ENCODE measurements at regions not wholly inside any gene's neighbourhood (a gene's known extent, or its start where the extent isn't known, plus 50 kb on each side); places are given as distances from the start of the nearest gene placed in this dataset.
"Not testable (repeated sequence)": the region's sequence is repeated elsewhere in the genome, so short reads cannot be mapped to it uniquely, and the experiment has no call there.

DNA sequence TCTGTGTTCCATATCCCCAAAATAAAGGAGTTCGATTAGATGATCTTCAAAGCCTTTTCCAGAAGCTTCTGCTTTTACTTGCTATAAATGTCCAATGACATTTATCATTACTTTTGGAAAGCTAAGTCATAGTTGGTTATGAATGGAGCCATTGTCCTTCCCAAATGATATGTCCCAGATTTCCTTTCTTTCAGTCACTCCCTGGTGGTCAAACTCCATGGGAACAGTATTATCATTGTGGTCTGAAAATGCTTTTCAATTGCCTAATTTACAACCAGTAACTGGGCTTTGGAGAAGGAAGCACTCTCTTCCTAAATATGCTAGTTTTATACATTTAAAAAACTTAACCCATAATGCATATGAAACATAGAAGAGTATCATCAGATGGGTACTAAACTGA lies 571.5 kb upstream of the AMOT start:
- Histone ChIP-seq H3K9me3 (ENCODE audit: control insufficient read depth, low read length) (no peaks in the 10 kb centered on the region), H3K36me3 (ENCODE audit: control insufficient read depth, insufficient read depth, low read length) (no peaks in the 10 kb centered on the region), H3K4me3 (ENCODE audit: insufficient read depth, low read depth, low read length) (no peak overlapping the region), H3K27me3 (ENCODE audit: control insufficient read depth, insufficient read depth, low read length, poor library complexity, severe bottlenecking) (no peaks in the 10 kb centered on the region), H3K27ac (ENCODE audit: insufficient read depth, low read depth, low read length, poor library complexity, severe bottlenecking) (no peak overlapping the region), H3K4me1 (ENCODE audit: control insufficient read depth, insufficient read depth, low read length) (no peaks in the 10 kb centered on the region)
- 83 to 100% methylated on average over 1 of the region's 1 CpG for WGBS, 2 experiments

DNA sequence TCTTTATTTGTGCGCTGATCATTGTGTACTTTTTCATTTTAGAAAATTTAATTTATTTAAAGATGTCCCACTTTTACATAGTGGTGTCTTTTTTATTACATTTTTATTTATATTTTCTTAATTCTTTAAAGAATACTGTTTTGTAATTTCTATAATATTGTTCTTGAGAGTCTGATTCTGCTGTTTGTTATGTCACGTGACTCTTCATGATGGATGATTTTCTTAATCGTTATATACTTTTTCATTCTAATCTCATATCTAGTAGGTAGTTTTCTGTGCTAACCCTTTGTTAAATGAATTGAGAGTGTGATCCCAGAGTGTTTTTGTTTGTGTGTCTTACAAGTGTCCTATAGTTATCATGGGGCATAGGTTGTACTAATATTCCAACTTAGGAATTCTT lies 568.2 kb upstream of the AMOT start:
- Histone ChIP-seq H3K4me3 (ENCODE audit: insufficient read depth, low read depth, low read length) (no peak overlapping the region), H3K4me1 (ENCODE audit: control insufficient read depth, insufficient read depth, low read length) (no peaks in the 10 kb centered on the region), H3K27ac (ENCODE audit: insufficient read depth, low read depth, low read length, poor library complexity, severe bottlenecking) (no peak overlapping the region), H3K36me3 (ENCODE audit: control insufficient read depth, insufficient read depth, low read length) (no peaks in the 10 kb centered on the region), H3K27me3 (ENCODE audit: control insufficient read depth, insufficient read depth, low read length, poor library complexity, severe bottlenecking) (no peaks in the 10 kb centered on the region), H3K9me3 (ENCODE audit: control insufficient read depth, low read length) (no peaks in the 10 kb centered on the region)
- WGBS, 2 experiments: no CpG with 5 or more reads among the region's 3 CpGs

DNA sequence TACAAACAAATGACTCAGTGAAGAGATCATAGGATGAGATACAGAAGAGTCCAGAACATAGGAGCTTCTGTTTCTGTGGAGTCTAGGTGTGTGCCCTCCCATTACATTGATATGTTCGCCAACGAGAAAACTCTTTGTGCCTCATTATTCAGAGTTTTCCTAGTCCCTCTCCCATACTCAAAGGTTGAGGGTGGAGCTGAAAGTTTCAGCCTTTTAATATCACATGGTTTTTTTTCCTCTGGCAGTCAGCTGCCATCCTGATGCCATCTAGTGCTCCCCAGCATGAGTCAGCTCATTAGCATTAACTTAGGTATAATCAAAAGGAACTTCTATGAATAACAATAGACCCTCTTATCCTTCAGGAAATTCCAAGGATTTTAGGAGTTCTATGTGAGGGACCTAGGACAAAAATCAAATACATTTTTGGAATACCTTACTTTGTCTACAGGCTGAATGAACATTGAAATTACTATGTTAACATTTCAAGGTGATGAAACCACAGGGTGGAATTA lies 559.6 kb upstream of the AMOT start:
- H3K27me3 ChIP-seq (ENCODE audit: control insufficient read depth, insufficient read depth, low read length, poor library complexity, severe bottlenecking): no peaks in the 10 kb centered on the region
- H3K9me3 ChIP-seq (ENCODE audit: control insufficient read depth, low read length): no peaks in the 10 kb centered on the region
- WGBS, 2 experiments: 40 to 51% methylated on average over 1 to 2 of the region's 2 CpGs
- H3K4me3 ChIP-seq (ENCODE audit: insufficient read depth, low read depth, low read length): no peak overlapping the region
- H3K36me3 ChIP-seq (ENCODE audit: control insufficient read depth, insufficient read depth, low read length): no peaks in the 10 kb centered on the region
- H3K27ac ChIP-seq (ENCODE audit: insufficient read depth, low read depth, low read length, poor library complexity, severe bottlenecking): no peak overlapping the region
- H3K4me1 ChIP-seq (ENCODE audit: control insufficient read depth, insufficient read depth, low read length): no peaks in the 10 kb centered on the region

DNA sequence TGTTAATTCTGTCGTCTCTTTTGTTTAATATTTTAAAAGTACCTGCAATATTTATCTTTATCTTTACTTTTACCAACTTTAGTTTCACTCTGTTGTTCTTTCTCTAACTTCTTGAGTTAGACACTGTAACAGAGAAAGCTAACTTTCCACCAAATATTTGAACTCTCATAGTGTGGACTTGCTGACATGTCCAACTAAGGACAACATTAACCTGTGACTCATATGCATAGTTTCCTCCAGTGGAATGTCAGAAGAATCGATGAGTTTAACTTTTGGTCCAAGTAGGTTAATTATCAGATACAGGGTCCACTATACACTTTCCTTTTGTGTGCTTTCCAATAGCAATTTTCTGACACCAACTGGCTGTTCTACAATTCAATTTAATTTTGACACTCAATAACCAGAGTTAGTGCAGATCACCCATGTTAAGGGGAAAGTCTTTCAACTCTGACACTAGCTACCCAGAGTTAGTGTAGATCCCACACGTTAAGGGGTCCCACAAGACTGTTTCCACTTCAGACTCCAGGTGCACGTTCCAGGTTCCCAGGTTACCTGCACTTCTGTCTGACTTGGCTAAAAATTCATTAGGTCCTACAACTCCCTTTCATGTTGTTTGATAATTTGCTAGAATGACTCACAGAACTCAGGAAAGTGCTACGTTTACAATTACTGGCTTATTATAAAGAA lies 559.0 kb upstream of the AMOT start:
- no peaks in the 10 kb centered on the region for H3K4me1 ChIP-seq (ENCODE audit: control insufficient read depth, insufficient read depth, low read length)
- no peak overlapping the region for H3K4me3 ChIP-seq (ENCODE audit: insufficient read depth, low read depth, low read length)
- no peak overlapping the region for H3K27ac ChIP-seq (ENCODE audit: insufficient read depth, low read depth, low read length, poor library complexity, severe bottlenecking)
- no peaks in the 10 kb centered on the region for H3K9me3 ChIP-seq (ENCODE audit: control insufficient read depth, low read length)
- H3K27me3 ChIP-seq (ENCODE audit: control insufficient read depth, insufficient read depth, low read length, poor library complexity, severe bottlenecking): no peaks in the 10 kb centered on the region
- H3K36me3 ChIP-seq (ENCODE audit: control insufficient read depth, insufficient read depth, low read length): no peaks in the 10 kb centered on the region
- WGBS, 2 experiments: 74 to 83% methylated on average over 3 of the region's 5 CpGs

DNA sequence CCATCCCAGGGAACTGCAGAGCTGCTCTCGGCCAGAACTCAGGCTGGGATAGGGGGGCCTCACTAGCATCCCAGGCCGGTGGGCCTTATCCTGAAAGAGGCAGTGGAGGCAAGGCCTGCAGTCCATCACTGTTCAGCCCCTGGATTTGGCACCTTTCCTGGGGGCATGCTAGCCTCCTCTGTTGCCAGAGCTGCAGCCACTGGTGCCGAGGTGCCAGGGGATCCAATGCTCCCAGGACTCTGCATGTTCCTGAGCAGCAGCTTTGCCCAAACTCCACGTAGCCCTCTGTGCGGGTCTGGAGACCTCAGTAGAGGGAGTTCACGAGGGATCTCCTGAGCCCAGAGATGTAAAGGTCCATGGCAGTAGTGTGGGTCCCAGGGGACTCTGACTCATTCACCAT lies 551.7 kb upstream of the AMOT start:
- no peaks in the 10 kb centered on the region for H3K4me1 ChIP-seq (ENCODE audit: control insufficient read depth, insufficient read depth, low read length)
- no peaks in the 10 kb centered on the region for H3K27me3 ChIP-seq (ENCODE audit: control insufficient read depth, insufficient read depth, low read length, poor library complexity, severe bottlenecking)
- no peak overlapping the region for H3K27ac ChIP-seq (ENCODE audit: insufficient read depth, low read depth, low read length, poor library complexity, severe bottlenecking)
- no peak overlapping the region for H3K4me3 ChIP-seq (ENCODE audit: insufficient read depth, low read depth, low read length)
- H3K9me3 ChIP-seq (ENCODE audit: control insufficient read depth, low read length): no peaks in the 10 kb centered on the region
- no peaks in the 10 kb centered on the region for H3K36me3 ChIP-seq (ENCODE audit: control insufficient read depth, insufficient read depth, low read length)
- 92 to 94% methylated on average over 6 of the region's 6 CpGs for WGBS, 2 experiments

DNA sequence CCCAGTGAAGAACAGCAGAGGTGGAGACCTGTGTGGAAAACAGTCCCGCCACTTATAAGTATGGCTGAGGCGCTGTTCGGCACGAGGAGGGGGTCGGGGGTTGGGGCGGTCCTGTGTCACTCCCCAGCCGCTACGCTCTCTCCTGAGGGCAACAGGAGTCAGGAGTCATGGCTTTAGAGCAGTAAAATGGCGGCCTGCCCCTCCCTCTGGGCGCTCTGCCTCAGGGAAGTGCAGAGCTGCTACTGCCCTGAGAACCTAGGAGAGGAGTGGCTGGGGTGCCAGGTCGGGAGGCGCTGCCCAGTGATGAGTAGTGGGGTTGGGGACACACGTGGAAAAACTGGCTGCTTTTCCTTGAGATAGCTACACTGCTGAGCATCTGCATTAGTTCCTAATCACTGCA lies 551.2 kb upstream of the AMOT start:
- H3K36me3 ChIP-seq (ENCODE audit: control insufficient read depth, insufficient read depth, low read length): no peaks in the 10 kb centered on the region
- H3K27ac ChIP-seq (ENCODE audit: insufficient read depth, low read depth, low read length, poor library complexity, severe bottlenecking): no peak overlapping the region
- no peaks in the 10 kb centered on the region for H3K27me3 ChIP-seq (ENCODE audit: control insufficient read depth, insufficient read depth, low read length, poor library complexity, severe bottlenecking)
- WGBS, 2 experiments: 94 to 97% methylated on average over 13 of the region's 13 CpGs
- no peak overlapping the region for H3K4me3 ChIP-seq (ENCODE audit: insufficient read depth, low read depth, low read length)
- H3K9me3 ChIP-seq (ENCODE audit: control insufficient read depth, low read length): no peaks in the 10 kb centered on the region
- H3K4me1 ChIP-seq (ENCODE audit: control insufficient read depth, insufficient read depth, low read length): no peaks in the 10 kb centered on the region

DNA sequence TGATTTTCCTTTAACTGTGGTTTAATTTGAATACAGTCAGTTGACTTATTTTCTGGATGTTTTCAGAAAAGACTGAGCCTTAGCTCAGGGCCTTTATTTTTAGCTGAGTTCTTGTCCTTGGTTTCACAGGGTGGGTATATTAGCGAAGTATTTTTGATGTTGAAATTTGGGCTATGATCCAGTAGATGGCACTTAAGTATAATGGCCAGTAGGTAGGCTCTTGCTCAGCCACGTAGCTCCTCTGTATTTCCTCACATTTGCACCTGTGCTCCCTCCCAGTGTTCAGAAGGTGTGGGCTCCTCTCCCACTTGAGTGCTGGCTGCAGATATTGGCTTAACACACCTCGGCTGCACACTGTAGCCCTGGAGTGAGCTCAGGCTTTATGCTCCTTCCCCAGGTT lies 549.9 kb upstream of the AMOT start:
- Histone ChIP-seq H3K4me1 (ENCODE audit: control insufficient read depth, insufficient read depth, low read length) (no peaks in the 10 kb centered on the region), H3K4me3 (ENCODE audit: insufficient read depth, low read depth, low read length) (no peak overlapping the region), H3K27ac (ENCODE audit: insufficient read depth, low read depth, low read length, poor library complexity, severe bottlenecking) (no peak overlapping the region), H3K27me3 (ENCODE audit: control insufficient read depth, insufficient read depth, low read length, poor library complexity, severe bottlenecking) (no peaks in the 10 kb centered on the region), H3K9me3 (ENCODE audit: control insufficient read depth, low read length) (no peaks in the 10 kb centered on the region), H3K36me3 (ENCODE audit: control insufficient read depth, insufficient read depth, low read length) (no peaks in the 10 kb centered on the region)
- WGBS, 2 experiments: 88 to 93% methylated on average over 3 of the region's 3 CpGs

DNA sequence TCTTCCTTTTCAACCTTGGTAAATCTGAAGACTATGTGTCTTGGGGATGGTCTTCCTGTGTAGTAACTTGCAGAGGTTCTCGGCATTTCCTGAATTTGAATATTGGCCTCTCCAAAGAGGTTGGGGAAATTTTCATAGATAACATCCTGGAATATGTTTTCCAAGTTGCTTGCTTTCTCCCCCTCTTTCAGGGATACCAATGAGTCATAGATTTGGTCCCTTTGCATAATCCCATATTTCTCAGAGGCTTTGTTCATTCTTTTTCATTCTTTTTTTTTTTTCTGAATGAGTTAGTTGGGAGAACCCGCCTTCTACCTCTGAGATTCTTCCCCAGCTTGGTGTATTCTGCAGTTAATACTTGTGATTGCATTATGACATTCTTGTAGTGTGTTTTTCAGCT lies 549.2 kb upstream of the AMOT start:
- no peaks in the 10 kb centered on the region for H3K27me3 ChIP-seq (ENCODE audit: control insufficient read depth, insufficient read depth, low read length, poor library complexity, severe bottlenecking)
- no peaks in the 10 kb centered on the region for H3K9me3 ChIP-seq (ENCODE audit: control insufficient read depth, low read length)
- WGBS, 2 experiments: 97% methylated on average over 2 of the region's 2 CpGs; no CpG with 5 or more reads in 1 of the 2 experiments
- H3K36me3 ChIP-seq (ENCODE audit: control insufficient read depth, insufficient read depth, low read length): no peaks in the 10 kb centered on the region
- H3K27ac ChIP-seq (ENCODE audit: insufficient read depth, low read depth, low read length, poor library complexity, severe bottlenecking): no peak overlapping the region
- no peak overlapping the region for H3K4me3 ChIP-seq (ENCODE audit: insufficient read depth, low read depth, low read length)
- H3K4me1 ChIP-seq (ENCODE audit: control insufficient read depth, insufficient read depth, low read length): no peaks in the 10 kb centered on the region

DNA sequence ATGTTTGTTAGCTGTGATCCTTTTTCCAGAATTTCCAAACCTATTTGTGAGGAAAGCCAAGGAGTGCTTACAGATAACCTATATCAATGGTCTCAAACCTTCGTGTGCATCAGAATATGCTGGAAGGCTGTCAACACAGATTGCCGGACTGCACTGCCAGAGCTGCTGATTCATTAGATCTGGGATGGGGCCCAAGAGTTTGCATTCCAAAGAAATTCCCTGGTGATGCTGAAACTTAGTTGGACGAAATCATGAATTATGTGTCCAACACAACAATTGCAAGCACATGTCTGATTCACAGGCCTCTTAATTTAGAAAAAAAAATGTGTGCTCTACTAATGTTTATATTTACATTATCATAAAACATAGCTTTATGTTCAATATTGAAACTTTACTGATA lies 544.0 kb upstream of the AMOT start:
- H3K9me3 ChIP-seq (ENCODE audit: control insufficient read depth, low read length): no peaks in the 10 kb centered on the region
- H3K27ac ChIP-seq (ENCODE audit: insufficient read depth, low read depth, low read length, poor library complexity, severe bottlenecking): no peak overlapping the region
- H3K4me1 ChIP-seq (ENCODE audit: control insufficient read depth, insufficient read depth, low read length): no peaks in the 10 kb centered on the region
- no peak overlapping the region for H3K4me3 ChIP-seq (ENCODE audit: insufficient read depth, low read depth, low read length)
- no peaks in the 10 kb centered on the region for H3K36me3 ChIP-seq (ENCODE audit: control insufficient read depth, insufficient read depth, low read length)
- WGBS, 2 experiments: 91 to 95% methylated on average over 3 of the region's 3 CpGs
- H3K27me3 ChIP-seq (ENCODE audit: control insufficient read depth, insufficient read depth, low read length, poor library complexity, severe bottlenecking): no peaks in the 10 kb centered on the region

DNA sequence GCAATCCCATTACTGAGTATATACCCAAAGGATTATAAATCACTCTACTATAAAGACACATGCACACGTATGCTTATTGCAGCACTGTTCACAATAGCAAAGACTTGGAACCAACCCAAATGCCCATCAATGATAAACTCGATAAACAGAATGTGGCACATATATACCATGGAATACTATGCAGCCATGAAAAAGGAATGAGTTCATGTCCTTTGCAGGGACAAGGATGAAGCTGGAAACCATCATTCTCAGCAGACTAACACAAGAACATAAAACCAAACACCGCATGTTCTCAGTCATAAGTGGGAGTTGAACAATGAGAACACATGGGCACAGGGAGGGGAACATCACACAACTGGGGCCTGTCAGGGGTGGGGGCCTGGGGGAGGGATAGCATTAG lies 532.8 kb upstream of the AMOT start:
- not testable (repeated sequence) for H3K4me3 ChIP-seq (ENCODE audit: insufficient read depth, low read depth, low read length); H3K36me3 ChIP-seq (ENCODE audit: control insufficient read depth, insufficient read depth, low read length); H3K27ac ChIP-seq (ENCODE audit: insufficient read depth, low read depth, low read length, poor library complexity, severe bottlenecking); H3K9me3 ChIP-seq (ENCODE audit: control insufficient read depth, low read length); H3K27me3 ChIP-seq (ENCODE audit: control insufficient read depth, insufficient read depth, low read length, poor library complexity, severe bottlenecking); H3K4me1 ChIP-seq (ENCODE audit: control insufficient read depth, insufficient read depth, low read length)
- 93 to 100% methylated on average over 1 to 3 of the region's 3 CpGs for WGBS, 2 experiments

DNA sequence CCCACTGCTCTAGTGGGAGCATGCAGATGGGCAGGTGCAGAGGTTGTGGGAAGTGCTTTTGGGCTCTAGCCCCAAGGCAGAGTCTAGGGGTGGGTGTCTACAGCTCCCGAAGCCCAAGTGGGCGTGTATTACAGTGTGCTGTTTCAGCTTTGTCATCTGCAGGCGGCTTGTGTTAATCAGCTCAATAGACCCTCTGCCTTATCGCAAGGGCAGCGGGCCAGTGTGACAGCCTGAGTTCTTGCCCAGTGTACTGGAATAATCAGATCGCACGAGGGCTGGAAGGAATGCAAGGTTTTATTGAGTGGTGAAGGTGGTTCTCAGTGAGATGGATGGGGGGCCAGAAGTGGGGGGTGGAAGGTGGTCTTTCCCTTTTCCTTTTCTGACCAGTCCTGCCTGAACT lies 529.4 kb upstream of the AMOT start:
- no peaks in the 10 kb centered on the region for H3K9me3 ChIP-seq (ENCODE audit: control insufficient read depth, low read length)
- no peaks in the 10 kb centered on the region for H3K27me3 ChIP-seq (ENCODE audit: control insufficient read depth, insufficient read depth, low read length, poor library complexity, severe bottlenecking)
- H3K4me1 ChIP-seq (ENCODE audit: control insufficient read depth, insufficient read depth, low read length): no peaks in the 10 kb centered on the region
- 81 to 84% methylated on average over 7 of the region's 7 CpGs for WGBS, 2 experiments
- H3K36me3 ChIP-seq (ENCODE audit: control insufficient read depth, insufficient read depth, low read length): no peaks in the 10 kb centered on the region
- no peak overlapping the region for H3K4me3 ChIP-seq (ENCODE audit: insufficient read depth, low read depth, low read length)
- H3K27ac ChIP-seq (ENCODE audit: insufficient read depth, low read depth, low read length, poor library complexity, severe bottlenecking): peak overlapping the region; percentile 36

Measured in ectodermal cell (in vitro differentiated cells).